ENCODE measurements at regions not wholly inside any gene's neighbourhood (a gene's known extent, or its start where the extent isn't known, plus 50 kb on each side); places are given as distances from the start of the nearest gene placed in this dataset.
A peak's percentile ranks its signal among the peaks of the same experiment; 100 is the strongest.
"Not testable (repeated sequence)": the region's sequence is repeated elsewhere in the genome, so short reads cannot be mapped to it uniquely, and the experiment has no call there.

GRCh38 chr10:63675171-63675570 lies 154.0 kb downstream of the REEP3 start:
- DNase-seq (ENCODE audit: low read depth in 2 of 2) = no peak

- DNase-seq (ENCODE audit: low read depth in 2 of 2) = no peak
Observed at GRCh38 chr10:63677001-63677400, 155.8 kb downstream of the REEP3 start.

GRCh38 chr10:63680545-63680944 lies 159.3 kb downstream of the REEP3 start:
- DNase-seq (ENCODE audit: low read depth in 2 of 2) = not testable (repeated sequence)

GRCh38 chr10:63681993-63682697 lies 160.9 kb downstream of the REEP3 start:
- no peak for DNase-seq (ENCODE audit: low read depth in 2 of 2)

GRCh38 chr10:63682698-63683052 lies 161.5 kb downstream of the REEP3 start:
- not testable (repeated sequence) for DNase-seq (ENCODE audit: low read depth in 2 of 2)

GRCh38 chr10:63683223-63683622 lies 162.0 kb downstream of the REEP3 start:
- no peak for DNase-seq (ENCODE audit: low read depth in 2 of 2)

GRCh38 chr10:63683686-63684085 lies 162.5 kb downstream of the REEP3 start:
- DNase-seq (ENCODE audit: low read depth in 2 of 2) = no peak

- DNase-seq (ENCODE audit: low read depth in 2 of 2) = no peak
Observed at GRCh38 chr10:63684257-63684936, 163.2 kb downstream of the REEP3 start.

- DNase-seq (ENCODE audit: low read depth in 2 of 2) = no peak
Observed at GRCh38 chr10:63689768-63690167, 168.6 kb downstream of the REEP3 start.

GRCh38 chr10:63692220-63692896 lies 171.2 kb downstream of the REEP3 start:
- DNase-seq (ENCODE audit: low read depth in 2 of 2) = no peak

GRCh38 chr10:63693021-63693420 lies 171.8 kb downstream of the REEP3 start:
- not testable (repeated sequence) for DNase-seq (ENCODE audit: low read depth in 2 of 2)

- DNase-seq (ENCODE audit: low read depth in 2 of 2) = no peak
Observed at GRCh38 chr10:63696205-63696604, 175.0 kb downstream of the REEP3 start.

GRCh38 chr10:63697956-63698786 lies 177.0 kb downstream of the REEP3 start:
- DNase-seq (ENCODE audit: low read depth in 2 of 2) = no peak

GRCh38 chr10:63698787-63699150 lies 177.6 kb downstream of the REEP3 start:
- DNase-seq (ENCODE audit: low read depth in 2 of 2) = no peak

GRCh38 chr10:63699785-63700613 lies 178.8 kb downstream of the REEP3 start:
- no peak for DNase-seq (ENCODE audit: low read depth in 2 of 2)

- no peak for DNase-seq (ENCODE audit: low read depth in 2 of 2)
Observed at GRCh38 chr10:63700631-63701156, 179.5 kb downstream of the REEP3 start.

GRCh38 chr10:63702092-63702491 lies 180.9 kb downstream of the REEP3 start:
- DNase-seq (ENCODE audit: low read depth in 2 of 2) = no peak

GRCh38 chr10:63703113-63703670 lies 182.0 kb downstream of the REEP3 start:
- no peak for DNase-seq (ENCODE audit: low read depth in 2 of 2)

- no peak for DNase-seq (ENCODE audit: low read depth in 2 of 2)
Observed at GRCh38 chr10:63703740-63704345, 182.6 kb downstream of the REEP3 start.

- peak in 1 of 2 donors; percentile 1 for DNase-seq (ENCODE audit: low read depth in 2 of 2)
Observed at GRCh38 chr10:63707254-63707910, 186.2 kb downstream of the REEP3 start.
